Pancreas (tissue), 10 donors: ENCODE measurements at regions not wholly inside any gene's neighbourhood (a gene's known extent, or its start where the extent isn't known, plus 50 kb on each side); places are given as distances from the start of the nearest gene placed in this dataset.
A peak's percentile ranks its signal among the peaks of the same experiment; 100 is the strongest.

Experiments used
- ATAC-seq, 4 donors: fragments of 200-7000 bp; cut with Tn5 transposase; one replicate each; pipeline versions ENCODE4 v1.8.0 to v1.9.1; 2020; ENCODE audit warnings: mild to moderate bottlenecking in 4 of 4, moderate library complexity in 4 of 4
- DNase-seq, 6 donors: peaks; one replicate each; pipeline ENCODE4 v3.0.0-alpha.2; 2020
- FAIRE-seq: peaks from 2 replicates; lab custom pipeline; 2012; peaks lifted over from hg19 to GRCh38; lab: Jason Lieb, UNC
- H3K27ac ChIP-seq, 4 donors: fragments of 200-600 bp; sonication (generic); 1 replicate in 3 of 4; 2 replicates in 1 of 4; pipeline versions ENCODE4 v1.5.0 to v1.8.0; 2020
- H3K27me3 ChIP-seq, 4 donors: fragments of 200-600 bp; one replicate each; pipeline ENCODE4 v1.8.0; 2021
- H3K36me3 ChIP-seq, 3 donors: fragments of 200-600 bp; sonication (generic) in 1 of 3; one replicate each; pipeline versions ENCODE4 v1.5.0 to v1.8.0; 2020 to 2021
- H3K4me1 ChIP-seq, 3 donors: fragments of 200-600 bp; one replicate each; pipeline ENCODE4 v1.8.0; 2021
- H3K4me3 ChIP-seq, 4 donors: fragments of 200-600 bp; sonication (generic) in 2 of 4; one replicate each; pipeline versions ENCODE4 v1.5.0 to v1.8.0; 2020 to 2021
- H3K9me3 ChIP-seq, 4 donors: fragments of 200-600 bp; one replicate each; pipeline ENCODE4 v1.8.0; 2021
- WGBS, 2 donors: extraction: QIAGEN DNeasy Blood & Tissue Kit; methylation state at CpG; one replicate each; pipeline ENCODE4 v1.1.7; 2013; 5-methylcytosine and 5-hydroxymethylcytosine counted together
- intact Hi-C, 3 donors: fragments of 100-400 bp; cut with DNase I; formaldehyde crosslinking; loops; one replicate each; pipeline versions ENCODE4 v1.11.1 to v1.14.2; 2022
- TF ChIP-seq, protein P1 (sequence below), 4 donors: fragments of 200-600 bp; sonication (generic) in 3 of 4; IDR thresholded peaks; one replicate each; pipeline versions ENCODE4 v1.5.0 to v1.8.0; 2021; ENCODE audit warnings: antibody characterized with exemption in 4 of 4
- donor health status: healthy with polysubstance abuse.
- donor health status: DM: no; HTN: no; CAD: no; lungs with moderate emphysema.
- donor health status: DM: no; HTN: no; CAD: no.
- donor health status: control.
- donor health status: control.
- donor health status: Bipolar disorder and iron deficiency.
- donor health status: DM: yes; HTN: yes; CAD: no.
- donor health status: DM: no; HTN: no; CAD: no.
- donor health status: DM: no; HTN: no; CAD: no.
- donor health status: DM: yes; HTN: yes; CAD: no.

DNA sequence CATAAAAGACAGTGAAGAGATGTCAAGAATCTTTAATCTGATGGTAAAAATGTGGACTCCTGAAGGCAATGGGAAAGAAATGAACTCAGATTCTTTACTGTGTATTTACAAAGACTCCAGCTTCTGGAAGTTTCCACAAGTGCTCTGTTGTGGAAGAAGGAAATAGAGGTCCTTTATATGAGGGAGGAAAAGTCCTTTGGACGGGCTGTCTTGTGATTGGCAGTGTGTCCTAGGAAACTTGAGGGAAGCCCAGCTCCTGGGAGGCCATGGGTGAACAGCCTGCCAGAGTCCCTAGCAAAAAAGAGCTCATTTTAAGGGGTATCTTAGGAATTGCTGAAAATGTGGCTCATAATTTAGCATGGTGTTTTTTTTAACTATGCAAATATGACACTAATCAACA, 92.0 kb downstream of the RNASET2 start:
- Histone ChIP-seq H3K27me3 (peaks cover 0 to 10% (median 0%) of the 10 kb centered on the region in 4 donors), H3K36me3 (no peaks in the 10 kb centered on the region), H3K9me3 (no peaks in the 10 kb centered on the region), H3K27ac (no peak overlapping the region), H3K4me1 (no peaks in the 10 kb centered on the region), H3K4me3 (no peak overlapping the region)
- TF ChIP-seq, protein P1, sequence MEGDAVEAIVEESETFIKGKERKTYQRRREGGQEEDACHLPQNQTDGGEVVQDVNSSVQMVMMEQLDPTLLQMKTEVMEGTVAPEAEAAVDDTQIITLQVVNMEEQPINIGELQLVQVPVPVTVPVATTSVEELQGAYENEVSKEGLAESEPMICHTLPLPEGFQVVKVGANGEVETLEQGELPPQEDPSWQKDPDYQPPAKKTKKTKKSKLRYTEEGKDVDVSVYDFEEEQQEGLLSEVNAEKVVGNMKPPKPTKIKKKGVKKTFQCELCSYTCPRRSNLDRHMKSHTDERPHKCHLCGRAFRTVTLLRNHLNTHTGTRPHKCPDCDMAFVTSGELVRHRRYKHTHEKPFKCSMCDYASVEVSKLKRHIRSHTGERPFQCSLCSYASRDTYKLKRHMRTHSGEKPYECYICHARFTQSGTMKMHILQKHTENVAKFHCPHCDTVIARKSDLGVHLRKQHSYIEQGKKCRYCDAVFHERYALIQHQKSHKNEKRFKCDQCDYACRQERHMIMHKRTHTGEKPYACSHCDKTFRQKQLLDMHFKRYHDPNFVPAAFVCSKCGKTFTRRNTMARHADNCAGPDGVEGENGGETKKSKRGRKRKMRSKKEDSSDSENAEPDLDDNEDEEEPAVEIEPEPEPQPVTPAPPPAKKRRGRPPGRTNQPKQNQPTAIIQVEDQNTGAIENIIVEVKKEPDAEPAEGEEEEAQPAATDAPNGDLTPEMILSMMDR (IDR thresholded peaks at IDR 0.05): no peak
- ATAC-seq (no peak), FAIRE-seq (no peak), DNase-seq (no peak)
- intact Hi-C loops: no loop called here
- 59 to 72% methylated on average over 1 of the region's 1 CpG for WGBS, 2 donors

- TF ChIP-seq, protein P1 (IDR thresholded peaks at IDR 0.05): no peak
- Histone ChIP-seq H3K27ac (no peak overlapping the region), H3K36me3 (no peaks in the 10 kb centered on the region), H3K27me3 (peaks cover 0 to 10% (median 0%) of the 10 kb centered on the region in 4 donors), H3K4me3 (peak overlapping the region; percentile 15 to 53 (median 33)), H3K4me1 (no peaks in the 10 kb centered on the region), H3K9me3 (no peaks in the 10 kb centered on the region)
- peak in 3 of 4 donors; percentile 28 to 56 (median 47) for ATAC-seq
- DNase-seq: no peak
- WGBS, 2 donors: 45 to 52% methylated on average over 18 to 21 of the region's 21 CpGs
- intact Hi-C loops: no loop called here
- no peak for FAIRE-seq
These were observed 93.3 kb downstream of the RNASET2 start for GRCh38 chr6:166862978-166863530.

GRCh38 chr6:166862287-166862977, 93.9 kb downstream of the RNASET2 start:
- intact Hi-C loops: no loop called here
- no peaks in the 10 kb centered on the region for H3K36me3 ChIP-seq
- TF ChIP-seq, protein P1 (IDR thresholded peaks at IDR 0.05): no peak
- no peaks in the 10 kb centered on the region for H3K4me1 ChIP-seq
- FAIRE-seq (no peak), DNase-seq (peak in 2 of 6 donors; percentile 32 to 65), ATAC-seq (peak; percentile 69 to 83 (median 73))
- H3K27ac ChIP-seq: no peak overlapping the region
- H3K4me3 ChIP-seq: peak overlapping the region; percentile 15 to 53 (median 33)
- 1% methylated on average over 48 to 56 of the region's 56 CpGs for WGBS, 2 donors
- peaks cover 0 to 10% (median 0%) of the 10 kb centered on the region in 4 donors for H3K27me3 ChIP-seq
- H3K9me3 ChIP-seq: no peaks in the 10 kb centered on the region

DNA sequence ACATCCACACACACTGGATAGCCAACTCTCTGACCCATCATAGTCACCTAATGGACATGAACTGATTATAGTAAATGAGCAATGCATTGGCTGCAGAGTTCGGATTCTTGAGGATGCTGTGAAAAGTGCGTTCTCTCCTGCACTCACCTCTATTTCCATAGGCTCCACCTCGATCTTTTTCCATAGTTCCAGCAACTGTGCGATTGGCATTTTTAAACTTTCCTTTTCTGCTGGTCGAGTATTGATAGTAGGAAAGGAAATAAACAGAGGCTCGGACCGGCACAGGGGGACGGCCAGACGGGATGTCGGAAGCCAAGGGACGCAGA, 94.4 kb downstream of the RNASET2 start:
- Histone ChIP-seq H3K4me3 (peak overlapping the region; percentile 15 to 53 (median 33)), H3K27ac (no peak overlapping the region)
- ATAC-seq: peak in 1 of 4 donors; percentile 43

More for the DNA sequence above, 94.4 kb downstream of the RNASET2 start:
- TF ChIP-seq, protein P1 (IDR thresholded peaks at IDR 0.05): no peak
- 2 to 5% methylated on average over 11 of the region's 11 CpGs for WGBS, 2 donors
- H3K27me3 ChIP-seq: peaks cover 0 to 10% (median 0%) of the 10 kb centered on the region in 4 donors
- no peaks in the 10 kb centered on the region for H3K4me1 ChIP-seq
- FAIRE-seq (no peak), DNase-seq (no peak)
- H3K36me3 ChIP-seq: no peaks in the 10 kb centered on the region
- intact Hi-C loops: no loop called here
- no peaks in the 10 kb centered on the region for H3K9me3 ChIP-seq
